ENCODE measurements at regions not wholly inside any gene's neighbourhood (a gene's known extent, or its start where the extent isn't known, plus 50 kb on each side); places are given as distances from the start of the nearest gene placed in this dataset.

GRCh38 chr3:26368312-26368711 lies 254.3 kb upstream of the LRRC3B start:
- no peak overlapping the region for H2AFZ ChIP-seq (ENCODE audit: low read depth)
- H3K4me3 ChIP-seq (ENCODE audit: low read depth in 2 of 2, low read length in 1 of 2) = no peak overlapping the region
- no peak overlapping the region for H3K4me2 ChIP-seq
- POLR2A ChIA-PET = no interaction called here
- H3K9me2 ChIP-seq = no peaks in the 10 kb centered on the region
- H3K36me3 ChIP-seq (replicated peaks in 1 of 2; ENCODE audit: control insufficient read depth in 1 of 2, insufficient read depth in 2 of 2, low read length in 1 of 2) = no peaks in the 10 kb centered on the region
- no peaks in the 10 kb centered on the region; the same call in 1 of the 2 replicates for H3K9me3 ChIP-seq
- H3F3A ChIP-seq (replicated peaks; ENCODE audit: insufficient read depth) = no peaks in the 10 kb centered on the region
- H4K20me1 ChIP-seq (ENCODE audit: insufficient read depth) = no peaks in the 10 kb centered on the region
- CTCF ChIA-PET = no interaction called here
- no peak overlapping the region for H3K27ac ChIP-seq (ENCODE audit: low read depth in 2 of 2, low read length in 1 of 2)
- H3K79me2 ChIP-seq (ENCODE audit: insufficient read depth) = no peaks in the 10 kb centered on the region
- H3K27me3 ChIP-seq (ENCODE audit: insufficient read depth) = no peaks in the 10 kb centered on the region
- no peak overlapping the region for H3K9ac ChIP-seq
- TF ChIP-seq CTCF (IDR thresholded peaks at IDR 0.05) (no peak), RFX5 (IDR thresholded peaks at IDR 0.05; ENCODE audit: low read length) (no peak), RXRA (IDR thresholded peaks at IDR 0.05; ENCODE audit: borderline replicate concordance, low read depth) (no peak), EZH2phosphoT487 (IDR thresholded peaks at IDR 0.05; ENCODE audit: borderline replicate concordance, low read depth) (no peak), NFIC (IDR thresholded peaks at IDR 0.05; ENCODE audit: borderline replicate concordance) (no peak), GATA2 (CRISPR knock-in tag; IDR thresholded peaks at IDR 0.05) (no peak), MEF2A (IDR thresholded peaks at IDR 0.05; ENCODE audit: borderline replicate concordance, low read depth) (no peak), IRF3 (IDR thresholded peaks at IDR 0.05; ENCODE audit: low read depth, low read length) (no peak), JUND (IDR thresholded peaks at IDR 0.05) (no peak), MAX (IDR thresholded peaks at IDR 0.05; ENCODE audit: low read depth) (no peak), CHD2 (IDR thresholded peaks at IDR 0.05; ENCODE audit: low read length, partially characterized antibody) (no peak), POLR2AphosphoS5 (IDR thresholded peaks at IDR 0.05; ENCODE audit: low read depth, low read length) (no peak)
- DNase-seq = no peak
- no peaks in the 10 kb centered on the region for H3K4me1 ChIP-seq (ENCODE audit: control insufficient read depth in 1 of 2, insufficient read depth in 2 of 2, low read depth in 1 of 2, low read length in 1 of 2)

GRCh38 chr3:26369133-26369532 lies 253.4 kb upstream of the LRRC3B start:
- no peak overlapping the region for H3K4me2 ChIP-seq
- no peaks in the 10 kb centered on the region for H4K20me1 ChIP-seq (ENCODE audit: insufficient read depth)
- no peaks in the 10 kb centered on the region; the same call in 1 of the 2 replicates for H3K9me3 ChIP-seq
- no peaks in the 10 kb centered on the region for H3F3A ChIP-seq (replicated peaks; ENCODE audit: insufficient read depth)
- H3K4me1 ChIP-seq (ENCODE audit: control insufficient read depth in 1 of 2, insufficient read depth in 2 of 2, low read depth in 1 of 2, low read length in 1 of 2) = no peaks in the 10 kb centered on the region
- DNase-seq = no peak
- H3K9me2 ChIP-seq = no peaks in the 10 kb centered on the region
- TF ChIP-seq FOSL2 (IDR thresholded peaks at IDR 0.05; ENCODE audit: borderline replicate concordance, low read depth) (no peak), TAF1 (IDR thresholded peaks at IDR 0.05; ENCODE audit: borderline replicate concordance, low read depth, low read length) (no peak)
- no peaks in the 10 kb centered on the region for H3K27me3 ChIP-seq (ENCODE audit: insufficient read depth)
- H3K36me3 ChIP-seq (replicated peaks in 1 of 2; ENCODE audit: control insufficient read depth in 1 of 2, insufficient read depth in 2 of 2, low read length in 1 of 2) = no peaks in the 10 kb centered on the region
- 26% methylated on average over 7 of the region's 7 CpGs for WGBS (ENCODE audit: low lambda C conversion rate)
- CTCF ChIA-PET = no interaction called here
- no peak overlapping the region for H3K9ac ChIP-seq
- no peak overlapping the region for H3K27ac ChIP-seq (ENCODE audit: low read depth in 2 of 2, low read length in 1 of 2)
- POLR2A ChIA-PET = no interaction called here
- H2AFZ ChIP-seq (ENCODE audit: low read depth) = no peak overlapping the region
- no peak overlapping the region for H3K4me3 ChIP-seq (ENCODE audit: low read depth in 2 of 2, low read length in 1 of 2)
- no peaks in the 10 kb centered on the region for H3K79me2 ChIP-seq (ENCODE audit: insufficient read depth)

Measured in SK-N-SH (cell line).